Activated CD8-positive, alpha-beta memory T cell treated with anti-CD3 and anti-CD28 coated beads, Interleukin-2, amount 50 U/mL, for 48 hours (primary cell): ENCODE measurements at regions not wholly inside any gene's neighbourhood (a gene's known extent, or its start where the extent isn't known, plus 50 kb on each side); places are given as distances from the start of the nearest gene placed in this dataset.

ENCODE experiments used
- DNase-seq: peaks from one replicate; pipeline ENCODE4 v3.0.0-alpha.2; 2020

GRCh38 chr10:91040343-91040742, 119.5 kb upstream of the ANKRD1 start:
- no peak for DNase-seq

- no peak for DNase-seq
Observed at GRCh38 chr10:91042069-91042468, 121.2 kb upstream of the ANKRD1 start.

- no peak for DNase-seq
Observed at GRCh38 chr10:91043173-91043910, 122.5 kb upstream of the ANKRD1 start.

DNA sequence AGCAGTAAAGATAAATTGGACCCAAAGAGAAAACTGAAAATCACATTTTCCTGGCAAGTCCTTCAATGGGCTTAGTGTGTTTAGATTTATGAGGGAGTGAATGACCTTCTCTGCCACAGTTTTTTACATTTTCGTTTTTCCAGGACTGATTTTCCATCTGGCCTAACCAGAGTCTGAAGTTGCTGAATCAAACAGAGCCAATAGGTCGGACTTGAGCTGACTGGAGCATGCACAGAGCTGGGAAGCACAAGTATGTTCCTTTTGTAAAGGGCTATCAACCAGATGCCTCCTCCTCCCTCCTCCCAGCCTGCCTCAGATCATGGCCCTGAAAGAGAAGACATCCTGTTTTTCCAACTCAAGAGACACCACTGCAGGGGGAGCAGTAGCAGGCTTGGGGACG, 126.0 kb upstream of the ANKRD1 start:
- DNase-seq: no peak

- no peak for DNase-seq
Observed at GRCh38 chr10:91048380-91048779, 127.5 kb upstream of the ANKRD1 start.

GRCh38 chr10:91049296-91049987, 128.6 kb upstream of the ANKRD1 start:
- no peak for DNase-seq

DNA sequence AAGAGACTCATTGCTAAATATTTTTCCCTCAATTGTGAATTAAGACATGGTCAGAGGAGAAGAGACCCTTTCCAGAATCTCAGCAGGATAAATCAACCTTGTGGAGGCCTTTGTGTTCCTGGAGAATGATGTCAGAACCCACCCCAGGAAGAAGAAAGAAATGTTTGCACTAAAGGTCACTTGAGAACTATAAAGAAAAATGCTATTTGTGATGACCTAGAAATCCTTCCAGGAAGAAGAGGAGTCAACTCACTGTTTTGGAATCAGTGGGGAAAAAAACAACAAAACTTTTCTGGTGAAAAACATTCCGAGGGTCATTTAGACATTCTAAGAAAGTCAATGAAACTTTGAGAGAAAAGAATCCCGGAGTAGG, 129.1 kb upstream of the ANKRD1 start:
- no peak for DNase-seq

DNA sequence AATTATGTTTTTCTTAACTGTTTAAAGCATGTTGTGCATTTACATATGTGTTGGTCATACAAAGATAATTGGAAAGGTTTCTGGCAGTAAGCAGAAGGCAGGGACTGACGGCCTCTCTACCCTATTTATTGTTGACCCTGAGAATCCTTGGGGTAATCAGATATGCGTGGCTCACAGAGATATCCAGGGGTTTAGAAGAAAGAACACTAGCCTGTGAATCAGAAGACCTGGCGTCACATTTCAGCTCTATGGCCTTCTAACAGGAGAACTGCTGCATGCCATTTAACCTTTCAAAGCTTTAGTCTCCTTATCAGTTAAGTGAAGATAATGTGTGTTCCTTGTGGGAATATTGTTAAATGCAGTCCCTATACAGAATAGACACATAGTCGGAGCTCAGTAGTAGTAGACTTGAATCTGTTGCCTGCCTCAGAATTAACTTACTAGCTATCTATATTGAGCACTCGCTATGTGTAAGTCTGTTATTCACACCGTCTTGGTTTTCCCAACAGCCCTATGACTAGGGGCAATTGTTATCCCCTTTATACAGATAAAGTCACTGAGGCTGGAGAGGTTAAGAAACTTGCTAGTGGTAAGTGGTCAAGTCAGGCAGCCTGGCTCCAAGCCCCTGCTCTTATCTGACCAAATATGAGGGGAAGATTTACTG, 129.6 kb upstream of the ANKRD1 start:
- DNase-seq: no peak

DNA sequence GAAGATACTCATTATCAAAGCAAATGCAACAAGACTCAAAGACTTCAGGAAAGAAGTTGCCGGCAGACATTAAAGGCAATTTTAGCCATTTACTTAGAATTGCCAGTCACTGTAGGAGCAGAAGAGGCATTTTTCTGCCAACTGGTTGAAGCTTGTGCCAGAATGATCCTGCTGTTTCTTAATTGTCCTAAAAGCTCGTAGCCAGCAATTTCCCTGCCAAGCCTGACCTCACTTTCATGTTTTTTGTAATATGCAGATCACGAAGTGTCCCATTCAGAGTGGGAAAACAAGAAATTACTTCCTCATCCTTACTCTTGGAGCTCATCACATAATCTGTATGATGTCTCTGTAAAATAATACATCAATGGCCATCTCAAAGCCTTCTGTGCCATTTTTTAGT, 130.9 kb upstream of the ANKRD1 start:
- DNase-seq: no peak

GRCh38 chr10:91054325-91054724, 133.4 kb upstream of the ANKRD1 start:
- no peak for DNase-seq

GRCh38 chr10:91061187-91061586, 140.3 kb upstream of the ANKRD1 start:
- no peak for DNase-seq

DNA sequence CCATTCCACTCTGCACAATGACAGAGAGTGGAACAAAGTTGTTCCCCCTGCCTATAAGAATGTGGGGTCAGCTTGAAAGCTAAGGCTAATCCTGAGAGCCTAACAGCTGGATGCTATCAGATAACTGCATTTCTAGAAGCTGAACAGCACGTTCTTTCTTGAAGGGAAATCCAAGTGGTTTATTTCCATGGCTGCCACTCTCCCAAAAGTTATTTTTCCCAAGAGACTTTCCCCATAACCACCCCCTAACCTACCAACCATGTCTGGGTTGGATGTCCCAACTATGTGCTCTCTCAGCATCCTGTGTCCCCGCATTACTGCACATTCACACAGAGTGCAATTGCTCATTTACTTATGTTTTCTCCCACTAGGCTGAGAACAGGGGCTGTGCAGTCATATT, 140.7 kb upstream of the ANKRD1 start:
- no peak for DNase-seq

DNA sequence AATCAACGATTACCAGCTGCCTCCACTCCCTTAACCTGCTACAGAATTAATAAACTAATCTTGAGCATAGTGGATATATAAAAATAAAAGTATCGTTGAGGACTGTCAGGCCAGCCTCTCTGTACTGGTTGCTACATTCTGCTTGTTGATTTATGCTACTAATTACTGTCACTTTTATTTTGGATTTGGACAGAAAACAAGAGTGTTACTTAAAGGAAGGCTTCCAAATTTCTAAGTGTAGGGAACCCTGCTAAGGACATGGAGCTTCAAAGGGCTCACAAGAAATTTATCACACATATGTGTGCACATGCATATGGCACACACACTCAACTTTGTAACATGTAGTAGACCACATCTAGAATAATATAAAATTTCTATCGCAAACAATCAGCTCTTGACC, 141.2 kb upstream of the ANKRD1 start:
- DNase-seq: no peak

DNA sequence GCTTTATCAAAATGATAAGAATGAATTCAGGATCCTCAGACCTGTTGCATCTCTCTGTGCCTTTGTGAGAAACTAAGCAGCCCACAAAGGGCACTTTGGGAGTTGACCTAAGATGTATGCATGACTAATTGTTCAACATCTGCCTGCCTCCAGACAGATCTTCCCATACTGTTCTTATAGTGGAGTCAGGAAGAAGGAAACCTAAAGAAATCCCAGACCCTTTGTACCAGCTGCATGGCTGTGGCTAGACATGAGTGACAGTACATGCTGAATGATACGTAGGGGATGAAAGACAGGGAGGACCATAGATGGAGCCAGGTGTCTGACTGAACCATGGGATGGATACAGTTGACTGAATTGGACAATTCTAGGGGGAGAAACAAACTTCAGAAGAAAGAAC, 148.7 kb upstream of the PCGF5 start:
- DNase-seq: no peak

DNA sequence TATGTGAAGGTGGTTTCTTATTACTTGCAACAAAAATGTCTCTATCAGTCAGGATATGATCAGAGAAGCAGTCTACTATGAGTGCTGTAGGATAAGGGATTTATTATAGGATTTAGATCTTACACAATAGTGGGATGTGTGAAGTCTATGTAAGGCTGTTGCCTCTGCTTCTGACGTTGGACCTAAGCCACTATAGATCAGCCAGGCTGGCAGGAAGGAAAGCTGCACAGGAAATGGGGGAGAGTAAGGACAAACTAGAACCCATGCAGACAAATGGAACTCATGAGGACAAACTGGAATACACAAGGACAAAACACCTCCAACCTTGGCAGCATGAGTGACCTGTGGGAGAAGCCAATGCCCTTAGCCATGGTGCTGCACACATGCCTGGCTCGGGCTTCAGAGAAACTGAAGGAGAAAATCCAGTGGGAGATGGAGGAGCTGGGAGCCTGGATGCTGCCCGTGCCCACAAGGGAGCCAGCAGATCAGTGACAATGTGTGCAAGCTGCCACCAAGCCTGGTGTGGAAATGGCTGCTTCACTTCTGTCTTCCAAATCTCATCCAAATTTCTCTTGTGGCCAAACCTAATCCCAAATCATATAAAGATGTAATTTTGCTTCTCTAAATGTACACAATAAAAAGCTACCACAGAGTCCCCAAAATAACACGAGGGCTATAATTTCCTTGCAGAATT, 147.0 kb upstream of the PCGF5 start:
- DNase-seq: no peak

- DNase-seq: no peak
Observed at GRCh38 chr10:91076991-91077548, 143.4 kb upstream of the PCGF5 start.

DNA sequence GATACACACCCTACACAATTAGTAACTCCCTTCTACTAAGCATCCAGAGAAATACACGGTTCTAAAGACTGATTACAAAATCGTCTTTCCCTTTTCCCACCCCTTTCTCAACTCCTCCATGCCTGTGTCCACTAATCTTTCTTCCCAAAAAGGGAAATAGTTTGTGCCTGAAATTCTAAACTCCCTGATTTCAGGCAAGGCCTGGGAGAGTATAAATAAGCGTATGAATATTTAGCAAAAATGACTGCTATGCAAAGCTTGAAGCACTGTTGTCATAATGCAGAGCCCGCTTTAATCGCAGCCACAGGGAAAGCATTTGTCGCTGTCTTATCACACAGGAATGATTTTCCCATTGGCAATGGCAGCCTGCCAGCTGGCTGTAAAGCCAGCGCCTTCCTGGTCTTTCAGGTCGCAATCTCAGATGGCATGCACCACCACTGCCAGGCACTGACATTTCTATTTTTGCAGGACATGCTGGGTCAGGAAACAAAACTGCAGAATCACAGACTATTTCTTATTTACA, 142.9 kb upstream of the PCGF5 start:
- DNase-seq: no peak

GRCh38 chr10:91080776-91081175, 139.7 kb upstream of the PCGF5 start:
- DNase-seq: no peak

GRCh38 chr10:91082447-91082846, 138.0 kb upstream of the PCGF5 start:
- DNase-seq: no peak

DNA sequence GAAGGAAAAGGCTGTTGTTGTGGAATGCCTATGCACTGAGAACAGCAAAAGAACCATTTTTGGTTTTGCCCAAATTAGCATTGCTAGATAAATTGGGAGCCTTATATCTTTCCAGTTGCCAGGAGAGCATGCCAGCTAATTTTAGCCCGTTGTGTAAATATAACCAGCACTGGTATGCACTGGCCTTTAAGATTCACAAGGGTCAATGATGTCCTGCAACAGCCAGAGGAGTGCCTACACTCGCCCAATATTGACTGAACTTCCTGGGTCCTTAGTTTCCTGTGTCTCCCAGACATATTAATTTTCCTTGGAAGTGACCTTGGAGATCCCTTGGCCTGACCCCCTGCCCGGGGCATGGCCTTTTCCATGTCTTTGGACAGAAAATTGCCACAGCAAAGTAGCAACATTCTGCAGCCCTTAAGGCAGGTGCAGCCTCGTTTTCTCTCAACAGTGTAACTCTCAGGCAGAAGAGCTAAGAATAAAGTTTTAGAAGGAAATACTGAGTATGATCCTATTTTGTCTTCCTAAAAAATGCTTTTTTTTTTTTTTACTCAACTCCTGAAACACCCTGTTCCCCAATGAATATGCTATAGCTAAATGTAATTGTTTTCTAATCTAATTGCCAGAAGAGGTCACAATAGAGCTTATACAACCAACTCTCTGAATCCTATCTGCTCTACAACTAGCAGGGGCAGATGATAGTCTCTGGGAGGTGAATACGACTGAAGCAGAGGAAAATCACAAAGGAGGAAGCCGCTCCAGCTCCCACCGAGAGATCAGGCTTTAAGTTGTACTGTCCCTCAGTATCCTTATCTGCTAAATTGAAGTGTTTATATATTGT, 131.9 kb upstream of the PCGF5 start:
- DNase-seq: no peak

- DNase-seq: no peak
Observed at GRCh38 chr10:91090761-91091529, 129.5 kb upstream of the PCGF5 start.
